ENCODE measurements at regions not wholly inside any gene's neighbourhood (a gene's known extent, or its start where the extent isn't known, plus 50 kb on each side); places are given as distances from the start of the nearest gene placed in this dataset.
"Not testable (repeated sequence)": the region's sequence is repeated elsewhere in the genome, so short reads cannot be mapped to it uniquely, and the experiment has no call there.

- TF ChIP-seq POLR2AphosphoS5 (IDR thresholded peaks at IDR 0.05; ENCODE audit: insufficient read depth in 1 of 2, low read depth in 1 of 2); CTCF (IDR thresholded peaks at IDR 0.05); POLR2A (IDR thresholded peaks at IDR 0.05): not testable (repeated sequence)
Observed at GRCh38 chr15:32336804-32337203, 66.3 kb downstream of the GOLGA8K start.

Data from vagina (tissue), 2 donors.